HG03139 (cell line): ENCODE measurements at regions not wholly inside any gene's neighbourhood (a gene's known extent, or its start where the extent isn't known, plus 50 kb on each side); places are given as distances from the start of the nearest gene placed in this dataset.
"Not testable (repeated sequence)": the region's sequence is repeated elsewhere in the genome, so short reads cannot be mapped to it uniquely, and the experiment has no call there.

Experiments used
- ATAC-seq: cut with Tn5 transposase; IDR thresholded peaks from one replicate; pipeline ENCODE4 v1.9.1; 2021; ENCODE audit not compliant: unreplicated experiment

DNA sequence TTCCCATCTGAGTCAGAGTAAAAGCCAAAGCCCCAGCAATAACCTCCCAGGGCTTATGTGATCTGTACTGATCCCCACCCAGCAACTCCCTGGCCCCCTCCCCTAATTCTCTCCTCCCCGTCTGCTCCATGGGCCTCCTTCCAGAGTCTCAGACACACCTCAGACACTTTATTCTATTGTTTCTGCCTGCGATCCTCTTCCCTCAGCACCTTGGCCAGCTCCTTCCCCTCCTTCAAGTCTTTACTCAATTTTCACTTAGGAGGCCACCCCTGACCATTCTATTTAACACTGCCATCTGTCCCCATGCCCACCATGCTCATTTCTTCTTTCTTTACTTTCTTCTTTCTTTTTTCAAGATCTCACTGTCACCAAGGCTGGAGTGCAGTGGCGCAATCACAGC, 81.0 kb upstream of the COBL start:
- ATAC-seq = not testable (repeated sequence)

- not testable (repeated sequence) for ATAC-seq
Observed at GRCh38 chr7:51393003-51393402, 76.4 kb upstream of the COBL start.

GRCh38 chr7:51389952-51390351, 73.3 kb upstream of the COBL start:
- not testable (repeated sequence) for ATAC-seq

DNA sequence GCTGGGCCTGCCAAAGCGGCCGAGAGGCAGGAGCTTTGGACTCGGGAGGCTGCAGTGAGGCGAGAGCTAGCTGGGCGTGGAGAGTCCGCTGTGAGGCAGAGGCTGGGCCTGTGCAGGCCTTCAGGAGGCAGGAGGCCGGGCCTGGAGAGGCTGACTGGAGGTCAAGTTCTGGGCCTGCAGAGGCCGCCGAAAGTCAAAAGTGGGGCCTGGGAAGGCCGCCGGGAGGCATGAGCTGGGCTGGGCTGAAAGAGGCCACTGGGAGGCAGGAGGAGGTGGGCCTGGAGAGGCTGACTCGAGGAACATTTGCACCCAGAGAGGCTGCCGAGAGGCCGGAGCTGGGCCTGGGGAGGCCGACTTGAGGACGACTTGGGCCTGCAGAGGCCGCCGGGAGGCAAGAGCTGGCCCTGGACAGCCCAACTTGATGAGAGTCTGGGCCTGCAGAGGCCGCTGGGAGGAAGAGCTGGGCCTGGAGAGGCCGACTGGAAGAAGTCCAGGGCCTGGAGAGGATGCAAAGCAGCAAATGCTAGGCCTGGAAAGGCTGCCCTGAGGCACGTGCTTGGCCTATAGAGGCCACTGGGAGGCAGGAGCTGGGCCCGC, 72.7 kb upstream of the COBL start:
- ATAC-seq = not testable (repeated sequence)

- ATAC-seq = not testable (repeated sequence)
Observed at GRCh38 chr7:51388241-51388640, 71.6 kb upstream of the COBL start.

- ATAC-seq = not testable (repeated sequence)
Observed at GRCh38 chr7:51386806-51387568, 70.4 kb upstream of the COBL start.

DNA sequence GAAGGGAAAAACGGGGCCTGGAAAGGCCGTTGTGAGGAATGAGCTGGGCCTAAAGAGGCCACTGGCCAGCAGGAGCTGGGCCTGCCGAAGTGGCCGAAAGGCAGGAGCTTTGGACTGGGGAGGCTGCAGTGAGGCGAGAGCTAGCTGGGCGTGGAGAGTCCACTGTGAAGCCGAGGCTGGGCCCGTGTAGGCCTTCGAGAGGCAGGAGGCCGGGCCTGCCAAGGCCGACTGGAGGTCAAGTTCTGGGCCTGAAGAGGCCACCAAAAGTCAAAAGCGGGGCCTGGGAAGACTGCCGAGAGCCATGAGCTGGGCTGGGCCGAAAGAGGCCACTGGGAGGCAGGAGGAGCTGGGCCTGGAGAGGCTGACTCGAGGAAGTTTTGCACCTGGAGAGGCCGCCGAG, 69.6 kb upstream of the COBL start:
- not testable (repeated sequence) for ATAC-seq

- ATAC-seq = not testable (repeated sequence)
Observed at GRCh38 chr7:51382243-51382642, 65.6 kb upstream of the COBL start.

DNA sequence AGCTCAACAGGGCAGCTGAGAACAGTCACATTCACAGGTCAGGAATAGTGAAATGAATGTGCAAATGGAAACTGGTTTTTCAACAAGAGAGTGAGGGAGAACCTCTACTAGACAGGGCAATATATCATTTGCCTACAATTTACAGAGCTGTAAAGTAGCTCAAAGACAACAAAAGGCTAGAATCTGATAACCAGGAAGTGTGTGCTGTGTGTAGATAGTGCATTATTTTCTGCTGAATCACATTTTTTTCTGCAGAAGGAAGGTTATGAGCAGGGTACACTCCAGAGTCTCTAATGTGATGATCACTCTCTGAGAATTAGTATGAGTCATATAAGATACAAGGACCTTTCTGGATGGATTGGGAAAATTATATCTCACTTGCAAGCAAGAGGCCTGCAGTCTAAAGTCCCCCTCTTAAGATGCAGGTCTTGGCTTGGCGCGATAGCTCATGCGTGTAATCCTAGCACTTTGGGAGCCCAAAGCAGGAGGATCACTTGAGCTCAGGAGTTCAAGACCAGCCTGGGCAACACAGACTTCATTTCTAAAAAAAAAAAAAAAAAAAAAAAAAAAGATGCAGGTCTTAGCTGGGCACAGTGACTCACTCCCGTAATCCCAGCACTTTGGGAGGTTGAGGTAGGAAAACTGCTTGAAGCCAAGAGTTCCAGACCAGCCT, 59.9 kb upstream of the COBL start:
- ATAC-seq = no peak

DNA sequence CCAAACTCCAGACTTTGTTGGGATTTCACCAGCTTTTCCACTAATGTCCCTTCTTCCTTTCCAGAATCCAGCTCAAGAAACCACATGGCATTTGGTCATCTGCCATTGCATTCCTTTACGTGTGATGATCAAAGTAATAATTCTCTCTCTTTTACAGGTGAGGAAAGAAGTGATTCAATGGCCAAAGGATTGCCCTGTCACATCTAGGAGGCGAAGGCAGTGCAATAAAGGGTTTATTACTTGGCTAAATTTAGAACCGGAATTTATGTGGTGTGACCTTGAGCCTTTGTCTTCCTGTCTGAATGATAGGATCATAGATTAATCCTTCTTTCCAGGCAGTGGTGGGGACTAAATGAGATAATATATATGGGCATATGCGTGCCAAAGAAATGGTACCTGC, 58.3 kb upstream of the COBL start:
- ATAC-seq = no peak

- ATAC-seq = not testable (repeated sequence)
Observed at GRCh38 chr7:51373607-51374006, 57.0 kb upstream of the COBL start.

DNA sequence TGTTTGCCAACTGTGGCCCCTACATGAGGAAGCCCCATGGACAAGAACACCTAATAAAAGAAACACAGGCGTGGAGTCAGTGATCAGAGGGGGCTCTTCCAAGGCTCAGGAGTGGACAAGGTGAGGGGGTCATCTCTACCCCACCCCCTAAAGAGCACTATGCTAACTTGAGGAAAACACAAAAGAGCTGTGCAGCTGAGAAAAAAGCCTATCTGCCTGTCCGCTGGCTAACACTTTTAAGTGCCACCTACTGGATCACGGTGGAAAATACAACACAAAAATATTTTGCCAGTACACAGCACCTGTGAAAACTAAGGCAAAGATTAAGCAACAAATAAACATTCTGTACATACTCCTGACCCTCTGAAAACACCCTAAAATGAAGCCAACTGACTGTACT, 53.1 kb upstream of the COBL start:
- ATAC-seq = no peak

DNA sequence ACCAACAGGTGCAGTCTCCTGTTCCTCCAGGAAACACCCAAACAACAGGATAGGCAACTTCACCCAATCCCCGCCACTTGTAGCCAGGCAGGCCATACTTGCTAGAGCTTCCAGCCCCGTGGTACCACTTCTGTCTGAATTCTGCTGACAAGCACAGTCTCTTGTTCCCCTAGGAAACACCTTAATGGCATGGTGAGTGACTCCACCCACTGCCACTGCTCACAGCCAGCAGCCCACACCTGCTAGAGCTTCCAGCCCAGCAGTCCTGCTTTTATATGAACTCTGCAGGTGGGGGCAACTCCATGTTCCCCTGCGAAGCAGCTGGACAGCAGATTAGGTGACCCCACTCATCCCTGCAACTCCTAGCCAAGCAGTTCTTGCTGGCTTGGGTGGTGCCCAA, 52.6 kb upstream of the COBL start:
- not testable (repeated sequence) for ATAC-seq

DNA sequence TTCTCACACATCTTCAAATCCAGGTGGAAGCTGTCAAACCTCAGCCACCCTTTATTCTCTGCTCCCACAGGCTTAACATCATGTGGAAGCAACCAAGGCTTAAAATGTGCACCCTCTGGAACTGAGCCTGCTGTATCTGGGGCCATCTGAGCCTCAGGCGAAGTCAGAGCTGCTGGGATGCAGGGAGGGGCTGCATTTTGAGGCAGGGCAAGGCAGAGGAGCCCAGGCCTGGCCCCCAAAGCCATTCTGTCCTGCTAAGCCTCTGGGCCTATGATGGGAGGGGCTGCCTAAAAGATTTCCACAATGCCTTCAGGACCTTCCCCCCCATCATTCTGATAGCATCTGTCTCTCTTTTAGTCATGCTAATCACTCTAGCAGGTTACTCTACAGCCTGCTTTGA, 51.7 kb upstream of the COBL start:
- ATAC-seq = no peak

DNA sequence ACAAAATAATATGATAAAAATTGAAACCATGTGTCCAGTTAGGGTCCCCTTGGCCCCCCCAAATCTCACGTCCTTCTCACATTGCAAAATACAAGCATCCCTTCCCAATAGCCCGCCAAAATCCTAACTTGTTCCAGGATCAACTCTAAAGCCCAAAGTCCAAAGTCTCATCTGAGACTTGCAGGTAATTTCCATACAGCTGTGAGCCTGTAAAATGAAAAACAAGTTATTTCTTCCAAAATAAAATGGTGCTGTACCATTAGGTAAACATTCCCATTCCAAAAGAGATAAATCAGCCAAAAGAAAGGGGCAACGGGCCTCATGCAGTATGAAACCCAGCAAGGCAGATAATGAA, 51.0 kb upstream of the COBL start:
- ATAC-seq = no peak

DNA sequence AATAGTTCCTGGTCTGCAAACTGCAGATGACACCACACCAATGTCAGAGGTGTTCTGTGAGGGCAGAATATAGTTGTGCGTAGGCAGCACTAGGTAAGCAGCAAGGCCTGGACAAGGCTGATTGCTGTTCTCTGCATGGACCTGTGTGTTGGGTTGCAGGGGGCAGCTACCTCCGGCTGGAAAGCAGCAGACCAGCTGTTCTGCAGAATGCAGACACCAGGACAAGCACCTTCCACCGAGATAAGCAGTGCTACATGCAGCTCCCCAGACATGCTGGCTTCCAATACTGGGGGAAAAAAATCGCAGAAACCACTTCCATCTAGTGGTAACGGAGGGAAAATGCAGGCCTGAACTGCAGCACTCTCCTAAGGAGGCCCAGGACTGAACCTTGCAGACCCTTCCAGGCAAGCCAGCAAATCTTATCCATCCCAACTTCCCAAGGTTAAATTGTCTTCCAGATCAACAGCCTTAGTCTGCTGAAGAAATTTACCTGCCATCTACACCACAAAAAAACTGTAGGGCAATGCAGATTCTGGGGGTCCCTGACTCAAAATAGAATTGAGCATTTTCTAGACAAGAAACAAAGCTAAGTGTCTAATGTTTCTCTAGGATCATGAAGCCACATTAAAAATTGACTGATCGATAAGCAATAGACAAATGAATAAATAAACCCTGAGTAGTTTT, 50.5 kb upstream of the COBL start:
- ATAC-seq = peak; percentile 73
